Glomerular visceral epithelial cell (primary cell): ENCODE measurements at regions not wholly inside any gene's neighbourhood (a gene's known extent, or its start where the extent isn't known, plus 50 kb on each side); places are given as distances from the start of the nearest gene placed in this dataset.

Source experiments
- DNase-seq: peaks from one replicate; pipeline ENCODE4 v3.0.0-alpha.2; 2016; ENCODE audit errors: extremely low spot score

DNA sequence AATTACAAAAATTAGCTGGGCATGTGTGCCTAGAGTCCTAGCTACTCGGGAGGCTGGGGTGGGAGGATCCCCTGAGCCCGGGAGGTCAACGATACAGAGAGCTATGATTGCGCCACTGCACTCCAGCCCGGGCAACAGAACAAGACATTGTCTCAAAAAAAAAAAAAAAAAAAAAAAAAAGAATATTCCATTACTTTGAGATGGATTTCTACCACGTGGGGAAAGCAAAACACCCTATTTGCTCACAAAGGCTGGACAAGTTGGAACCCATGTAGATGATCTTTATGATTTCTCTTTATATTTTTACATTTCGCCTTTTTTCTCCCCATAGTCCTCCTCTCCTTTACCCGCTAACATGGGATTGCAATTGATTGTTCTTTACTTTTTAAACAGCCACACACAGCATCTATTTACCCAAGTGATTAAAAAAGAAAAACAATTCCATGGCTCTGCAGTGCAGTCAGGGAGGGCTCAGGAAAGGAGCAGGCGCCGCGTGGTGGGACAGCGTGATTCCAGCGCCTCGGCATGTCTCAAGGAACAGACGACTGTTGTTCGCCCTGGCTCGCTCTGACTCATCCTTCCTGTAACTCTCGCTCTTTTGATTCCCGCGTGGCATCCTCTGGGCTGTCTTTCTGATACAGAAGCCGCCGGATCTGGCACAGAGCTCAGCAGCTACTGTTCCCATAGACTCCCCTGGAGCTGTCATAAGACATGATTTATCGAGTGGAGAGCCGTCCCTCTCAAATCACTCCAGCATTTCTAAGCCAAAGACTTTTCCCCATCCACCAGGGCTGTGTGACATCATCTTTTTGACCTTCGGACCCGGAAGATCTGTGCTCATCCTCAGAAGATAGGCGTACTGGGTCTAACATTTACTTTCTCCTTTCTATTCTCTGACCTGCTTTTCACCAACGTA lies 230.4 kb upstream of the AGAP1 start:
- peak; percentile 85 for DNase-seq

DNA sequence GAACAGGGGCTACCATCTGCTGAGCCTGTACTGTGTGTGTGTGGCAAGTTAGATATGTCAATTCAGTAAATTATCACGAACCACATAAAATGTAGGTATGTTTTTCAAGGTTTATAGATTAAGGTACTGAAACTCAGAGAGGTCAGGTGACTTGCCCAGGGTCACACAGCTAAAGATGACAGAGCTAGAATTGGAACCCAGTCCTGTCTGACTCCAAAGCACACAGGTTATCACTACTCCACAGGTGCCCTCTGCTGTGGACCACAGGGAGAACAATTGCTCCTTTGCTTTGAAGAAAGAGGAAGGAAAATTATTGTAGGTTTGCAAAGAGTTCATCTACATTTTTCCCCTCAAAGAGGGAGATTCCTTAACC lies 229.7 kb upstream of the AGAP1 start:
- DNase-seq, result no peak

DNA sequence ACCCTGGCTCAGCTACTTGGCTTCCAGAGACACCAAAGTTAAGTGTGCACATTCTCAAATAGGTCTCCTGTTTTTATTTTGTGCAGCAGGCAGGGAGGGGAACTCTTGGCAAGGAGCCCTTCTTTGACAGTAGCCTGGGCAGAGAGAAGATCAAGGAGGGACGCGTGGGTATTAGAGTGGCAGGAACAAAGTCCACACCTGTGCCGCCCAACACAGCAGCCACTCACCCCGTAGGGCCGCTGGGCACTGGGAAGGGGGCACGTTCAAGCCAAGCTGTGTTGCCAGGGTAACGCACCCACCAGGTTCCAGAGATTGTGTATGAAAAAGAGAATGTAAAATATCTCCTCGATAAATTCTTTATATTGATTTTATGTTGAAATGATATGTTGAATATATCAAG lies 229.3 kb upstream of the AGAP1 start:
- no peak for DNase-seq

DNA sequence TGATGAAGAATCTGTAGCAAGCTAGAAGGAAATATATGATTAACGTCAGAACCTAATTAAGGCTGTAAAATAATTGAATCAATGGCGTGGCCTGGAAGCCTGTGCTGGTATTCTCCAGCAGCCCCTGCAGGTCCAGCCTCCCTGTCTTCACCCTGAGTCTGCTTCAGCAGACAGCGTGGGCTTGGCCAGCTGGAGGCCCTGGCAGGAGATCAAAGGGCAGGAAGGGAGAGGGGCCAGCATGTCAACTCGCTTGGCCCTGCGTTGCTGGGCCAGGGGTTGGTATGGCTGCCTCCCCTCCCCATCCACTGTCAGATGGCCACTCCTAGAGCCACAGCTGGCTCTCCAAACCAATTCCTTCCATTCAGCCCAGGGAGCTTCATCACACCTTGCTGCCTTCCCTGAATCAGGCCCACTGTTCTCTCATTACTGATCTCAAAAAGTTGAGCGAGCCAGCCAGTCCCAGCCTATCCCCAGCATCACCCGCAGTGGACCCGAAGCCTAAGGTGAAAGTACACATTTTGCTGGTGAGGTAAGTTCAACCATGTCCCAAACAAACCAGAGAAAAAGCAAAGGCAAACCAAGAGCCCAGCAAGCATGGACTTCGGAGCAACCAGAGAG lies 228.4 kb upstream of the AGAP1 start:
- no peak for DNase-seq

DNA sequence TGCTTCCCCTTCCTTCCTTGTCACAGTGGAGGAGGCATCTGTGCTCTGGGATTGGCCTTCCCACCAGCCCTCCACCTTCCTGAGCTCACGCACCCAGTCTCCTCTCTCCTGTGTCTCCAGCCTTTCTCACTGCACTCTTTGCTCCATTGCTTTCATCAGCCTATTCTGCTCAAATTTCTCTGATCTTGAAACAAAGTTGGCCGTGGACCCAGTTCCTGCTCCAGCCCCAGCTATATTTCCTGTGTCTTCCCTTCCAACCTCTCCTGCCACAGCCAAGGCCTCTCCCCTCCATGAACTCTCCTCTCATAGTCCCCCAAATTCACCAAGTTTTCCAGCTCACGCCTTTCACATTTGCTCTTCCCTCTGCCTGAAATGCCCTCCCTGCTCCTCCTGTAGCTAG lies 226.6 kb upstream of the AGAP1 start:
- DNase-seq, result no peak

DNA sequence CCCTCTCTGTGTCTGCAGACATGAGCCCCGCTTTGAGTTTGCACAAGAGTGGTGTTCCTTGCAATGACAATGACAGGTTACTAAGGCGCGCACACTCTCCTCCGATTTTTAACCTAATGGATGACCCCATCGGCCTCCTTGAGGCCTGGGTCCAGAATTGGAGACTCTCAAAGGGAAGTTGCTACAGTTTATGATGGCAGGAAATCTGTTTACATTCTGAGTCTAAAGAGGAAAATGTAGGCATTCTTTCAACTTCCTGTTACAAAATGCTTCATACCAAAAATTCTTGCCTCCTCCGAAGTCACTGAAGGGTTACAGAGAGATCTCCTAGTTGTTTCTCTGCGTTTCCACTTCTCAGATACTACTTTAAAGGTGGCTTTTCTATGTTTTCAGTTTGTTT lies 225.3 kb upstream of the AGAP1 start:
- no peak for DNase-seq

DNA sequence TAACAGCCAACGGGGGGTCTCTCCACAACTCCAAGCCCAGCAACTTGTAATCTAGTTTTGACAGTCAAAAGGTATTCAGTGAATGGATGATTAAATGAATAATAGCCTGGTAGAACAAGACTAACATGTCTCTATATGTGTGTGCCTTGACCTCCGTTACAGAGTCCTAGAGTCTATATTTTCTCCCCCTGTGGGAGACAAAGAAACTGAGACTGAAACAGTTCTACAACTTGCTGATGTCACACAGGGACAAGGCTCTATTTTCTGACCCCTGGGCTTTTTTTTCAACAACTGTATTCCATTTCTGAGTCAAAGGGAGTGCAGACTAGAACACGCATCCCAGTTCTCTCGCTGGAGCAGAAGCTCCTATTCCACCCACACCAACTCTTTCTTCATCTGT lies 223.6 kb upstream of the AGAP1 start:
- no peak for DNase-seq

DNA sequence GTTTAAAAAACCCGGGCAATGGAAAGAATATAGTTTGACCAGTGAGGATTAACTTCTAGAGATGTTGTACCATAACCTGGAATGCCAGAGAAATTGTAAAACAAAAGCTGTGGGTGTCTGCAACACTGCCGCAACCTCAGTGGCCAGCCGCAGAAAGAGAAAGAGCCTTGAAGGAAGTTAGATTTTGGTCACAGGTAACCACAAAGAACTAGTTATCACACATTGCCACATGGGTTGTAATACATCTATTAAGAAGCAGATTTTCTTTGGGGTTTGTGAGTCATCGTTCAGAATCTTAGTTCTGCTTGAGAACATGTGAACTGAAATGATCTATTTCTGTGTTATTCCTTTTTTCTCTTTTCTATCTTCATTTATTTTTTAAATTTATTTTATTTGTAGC lies 222.9 kb upstream of the AGAP1 start:
- DNase-seq, result peak; percentile 91

DNA sequence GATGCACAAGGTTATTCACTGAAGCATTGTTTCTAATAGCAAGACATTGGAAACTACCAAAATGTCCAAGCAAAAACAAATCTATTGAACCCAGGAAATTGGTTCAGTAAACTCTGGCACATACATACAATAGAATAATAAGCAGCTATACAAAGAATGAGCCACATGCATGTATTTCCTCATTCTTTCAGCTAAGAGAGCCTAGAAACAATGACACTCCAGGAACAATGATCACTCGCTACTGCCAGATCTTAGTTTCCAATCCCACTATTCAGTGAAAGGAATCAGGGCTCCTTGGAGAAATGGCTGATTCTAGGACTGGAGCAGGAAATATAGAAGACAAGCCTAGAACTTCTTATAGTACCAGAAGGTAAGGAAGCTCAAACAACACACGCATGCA lies 221.9 kb upstream of the AGAP1 start:
- no peak for DNase-seq

DNA sequence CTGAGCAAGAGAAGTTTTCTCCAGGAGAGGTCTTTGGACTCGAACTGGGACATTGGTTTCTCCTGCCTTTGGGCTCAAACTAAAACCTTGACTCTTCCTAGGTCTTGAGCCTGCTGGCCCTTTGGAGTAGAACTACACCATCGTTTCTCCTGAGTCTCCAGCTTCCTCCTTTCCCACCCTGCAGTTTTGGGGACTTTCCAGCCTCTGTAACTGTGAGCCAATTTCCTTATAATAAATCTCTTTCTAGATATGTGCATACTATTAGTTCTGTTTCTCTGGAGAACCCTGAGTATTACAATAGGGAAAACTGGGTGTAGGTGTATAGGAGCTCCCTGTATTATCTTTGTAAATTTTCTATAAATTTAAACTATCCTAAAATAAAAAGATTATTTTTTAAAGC lies 219.8 kb upstream of the AGAP1 start:
- no peak for DNase-seq

DNA sequence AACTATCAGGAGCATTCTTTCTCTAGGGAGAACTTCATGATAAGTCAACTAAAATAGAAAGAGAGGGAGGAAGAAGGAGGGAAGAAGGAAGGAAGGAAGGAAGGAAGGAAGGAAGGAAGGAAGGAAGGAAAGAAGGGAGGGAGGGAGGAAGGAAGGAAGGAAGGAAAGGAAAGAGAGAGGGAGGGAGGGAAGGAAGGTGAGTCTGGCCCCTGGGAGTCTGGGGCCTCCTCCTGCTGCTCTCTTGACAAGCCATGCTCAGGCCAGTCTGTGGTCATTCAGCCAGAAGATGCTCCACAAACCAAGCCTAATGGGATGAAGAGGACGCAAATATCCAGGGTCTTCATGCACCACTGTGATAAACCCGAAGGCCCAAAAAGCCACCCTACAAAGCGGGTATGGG lies 216.4 kb upstream of the AGAP1 start:
- no peak for DNase-seq

DNA sequence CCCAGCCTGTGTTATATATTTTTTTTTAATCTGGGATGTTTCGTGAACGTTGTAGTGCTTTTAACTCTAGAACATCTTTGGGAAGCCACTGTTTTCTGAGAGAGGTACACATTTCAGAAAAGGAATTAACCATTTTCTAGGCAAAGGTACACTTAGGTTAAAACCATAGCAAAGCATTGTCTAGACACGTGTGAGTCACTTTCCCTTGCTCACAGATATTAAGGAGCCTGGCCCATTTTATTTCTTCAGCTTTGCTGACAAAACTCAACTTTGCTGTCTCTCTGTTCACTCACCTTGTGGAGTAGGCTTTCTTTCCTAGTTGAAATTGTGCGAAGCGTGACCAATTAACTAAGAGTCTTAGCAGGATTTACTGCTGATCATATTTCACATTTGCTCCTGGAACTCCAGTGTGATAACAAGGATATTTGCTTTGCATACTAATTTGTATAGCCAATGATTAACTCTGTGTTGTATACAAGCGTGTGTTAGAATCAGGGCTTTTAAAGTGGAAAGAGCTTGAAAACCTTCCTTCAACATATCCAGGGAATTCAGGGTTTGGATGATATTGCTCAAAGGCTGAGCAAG lies 215.0 kb upstream of the AGAP1 start:
- no peak for DNase-seq

DNA sequence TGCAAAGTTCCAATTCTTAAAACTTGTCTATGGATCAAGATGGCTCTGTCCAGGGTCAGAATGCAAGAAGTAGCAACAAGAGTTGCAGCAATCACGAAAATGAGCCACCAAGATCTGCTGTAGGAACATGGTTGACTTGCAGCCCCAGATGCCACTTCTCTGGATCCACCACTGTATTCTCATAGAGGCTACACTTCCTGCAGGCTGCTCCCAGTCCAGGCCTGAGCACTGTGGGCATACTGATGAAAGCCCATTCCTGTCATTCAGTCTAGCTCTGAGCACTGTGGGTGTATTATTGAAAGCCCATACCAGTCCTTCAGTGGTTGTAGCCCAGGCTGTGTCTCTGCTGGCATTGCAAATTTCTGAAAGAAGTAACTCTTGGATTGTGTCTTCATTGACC lies 213.9 kb upstream of the AGAP1 start:
- DNase-seq, result no peak

DNA sequence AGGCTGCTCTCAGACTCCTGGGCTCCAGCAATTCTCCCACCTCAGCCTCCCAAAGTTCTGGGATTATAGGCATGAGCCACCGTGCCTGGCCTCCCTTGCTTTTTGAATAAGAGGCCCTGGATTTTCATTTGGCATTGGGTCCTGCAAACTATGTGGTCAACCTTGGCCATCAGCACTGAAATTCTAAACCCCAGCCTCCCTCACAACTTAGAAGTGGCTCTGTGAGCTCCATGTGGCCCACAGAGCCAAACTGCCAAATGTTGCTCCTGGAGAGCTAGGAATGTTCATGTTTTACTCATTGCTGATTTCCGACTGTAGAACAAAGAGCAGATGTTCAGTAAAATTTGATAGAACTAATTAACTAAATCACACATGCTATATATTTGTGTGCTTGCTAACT lies 210.6 kb upstream of the AGAP1 start:
- no peak for DNase-seq

DNA sequence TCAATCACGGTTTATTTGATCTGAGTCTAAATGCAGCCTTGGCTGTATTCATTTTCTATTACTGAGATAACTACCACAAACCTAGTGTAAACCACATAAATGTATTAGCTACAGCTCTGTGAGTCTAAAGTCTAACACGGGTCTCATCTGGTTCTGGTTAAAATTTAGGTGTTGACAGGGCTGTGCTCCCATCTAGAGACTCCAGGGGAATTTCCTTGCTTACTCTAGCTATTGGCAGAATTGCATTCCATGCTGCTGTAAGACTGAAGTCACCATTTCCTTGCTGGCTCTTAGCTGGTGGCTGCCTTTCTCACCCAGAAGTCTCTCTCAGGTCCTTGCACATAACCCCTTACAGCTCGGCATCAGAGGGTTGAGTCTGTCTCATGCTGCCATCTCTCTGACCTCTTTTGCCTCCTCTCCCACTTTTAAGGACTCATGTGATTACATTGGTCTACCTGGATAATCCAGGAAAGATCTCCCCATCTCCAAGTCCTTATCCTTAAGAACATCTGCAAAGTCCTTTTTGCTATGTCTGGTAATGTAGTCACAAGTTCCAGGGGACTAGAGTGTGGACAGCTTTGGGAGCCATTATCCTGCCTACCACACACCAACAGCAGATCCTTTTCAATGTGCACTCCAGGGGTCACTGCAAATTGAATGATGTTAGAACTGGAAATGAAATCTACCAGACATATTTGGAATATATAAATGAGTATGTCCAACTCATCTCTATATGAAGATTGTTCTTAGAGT lies 207.0 kb upstream of the AGAP1 start:
- DNase-seq, result no peak

DNA sequence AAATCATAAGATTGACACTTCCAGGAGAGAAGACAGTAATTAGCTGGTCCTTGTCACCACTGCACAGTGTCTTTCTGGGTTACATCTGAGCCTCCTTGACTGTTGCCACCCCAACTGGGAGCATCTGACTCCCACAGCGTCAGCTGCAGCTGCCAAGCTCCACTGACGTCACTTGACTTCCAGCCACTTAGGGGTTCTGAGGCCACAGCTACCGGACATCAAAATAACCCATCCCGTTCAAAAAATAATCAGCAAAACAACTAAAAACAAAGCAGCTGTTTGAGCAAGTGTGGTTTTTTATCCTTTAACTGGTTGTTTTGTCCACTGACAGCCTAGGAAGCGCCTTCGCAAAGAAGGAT lies 206.5 kb upstream of the AGAP1 start:
- no peak for DNase-seq

DNA sequence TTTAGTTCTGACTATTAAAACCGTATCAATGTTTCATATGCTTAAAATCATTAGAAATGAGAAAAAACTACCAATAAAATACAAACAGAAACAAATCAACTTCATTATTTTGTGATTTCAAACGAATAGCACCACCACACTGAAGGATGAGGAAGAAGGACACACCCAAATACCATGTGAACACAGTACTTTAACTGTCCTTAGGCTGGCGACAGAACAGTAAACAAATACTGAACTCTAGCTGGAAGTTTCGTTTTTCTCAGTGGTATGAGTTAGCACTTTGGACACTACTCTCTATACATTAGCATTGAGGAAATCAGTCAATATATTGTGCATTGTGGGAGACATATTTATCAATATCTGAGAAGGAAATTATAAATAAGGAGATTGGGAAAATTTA lies 202.4 kb upstream of the AGAP1 start:
- DNase-seq, result no peak

DNA sequence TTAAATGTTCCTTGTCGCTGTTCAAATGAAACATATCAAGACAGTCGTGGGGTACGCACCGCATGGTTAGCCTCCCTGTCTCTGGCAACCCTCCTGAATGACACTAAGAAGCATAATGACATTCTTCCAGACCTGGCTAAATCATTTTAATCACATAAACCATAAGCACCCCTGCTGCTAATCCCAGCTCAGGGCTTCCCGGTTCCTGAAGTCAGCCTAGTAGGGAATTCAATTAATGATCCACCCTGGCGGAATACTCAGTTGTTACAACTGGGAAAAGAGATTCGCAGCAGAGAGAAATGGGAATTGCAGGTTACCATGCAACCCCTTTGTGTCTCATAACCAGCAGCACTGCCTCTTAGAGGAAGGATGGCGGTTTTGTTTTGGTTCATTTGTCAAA lies 200.8 kb upstream of the AGAP1 start:
- no peak for DNase-seq

DNA sequence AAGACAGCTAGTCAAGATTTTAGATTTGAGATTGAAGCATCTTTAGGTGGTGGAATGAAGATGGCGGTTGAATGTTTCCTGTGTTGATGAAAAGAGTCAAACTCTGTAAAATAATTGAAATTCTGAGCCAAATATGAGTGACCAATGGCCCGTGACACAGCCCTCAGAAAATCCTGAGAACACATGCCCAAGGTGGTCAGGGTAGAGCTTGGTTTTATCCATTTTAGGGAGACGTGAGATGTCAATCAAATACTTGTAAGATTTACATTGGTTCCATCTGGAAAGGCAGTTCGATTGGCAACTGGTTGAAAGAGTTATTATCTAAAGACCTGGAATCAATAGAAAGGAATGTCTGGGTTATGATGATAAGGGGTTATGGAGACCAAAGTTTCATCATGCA lies 198.0 kb upstream of the AGAP1 start:
- DNase-seq, result no peak

DNA sequence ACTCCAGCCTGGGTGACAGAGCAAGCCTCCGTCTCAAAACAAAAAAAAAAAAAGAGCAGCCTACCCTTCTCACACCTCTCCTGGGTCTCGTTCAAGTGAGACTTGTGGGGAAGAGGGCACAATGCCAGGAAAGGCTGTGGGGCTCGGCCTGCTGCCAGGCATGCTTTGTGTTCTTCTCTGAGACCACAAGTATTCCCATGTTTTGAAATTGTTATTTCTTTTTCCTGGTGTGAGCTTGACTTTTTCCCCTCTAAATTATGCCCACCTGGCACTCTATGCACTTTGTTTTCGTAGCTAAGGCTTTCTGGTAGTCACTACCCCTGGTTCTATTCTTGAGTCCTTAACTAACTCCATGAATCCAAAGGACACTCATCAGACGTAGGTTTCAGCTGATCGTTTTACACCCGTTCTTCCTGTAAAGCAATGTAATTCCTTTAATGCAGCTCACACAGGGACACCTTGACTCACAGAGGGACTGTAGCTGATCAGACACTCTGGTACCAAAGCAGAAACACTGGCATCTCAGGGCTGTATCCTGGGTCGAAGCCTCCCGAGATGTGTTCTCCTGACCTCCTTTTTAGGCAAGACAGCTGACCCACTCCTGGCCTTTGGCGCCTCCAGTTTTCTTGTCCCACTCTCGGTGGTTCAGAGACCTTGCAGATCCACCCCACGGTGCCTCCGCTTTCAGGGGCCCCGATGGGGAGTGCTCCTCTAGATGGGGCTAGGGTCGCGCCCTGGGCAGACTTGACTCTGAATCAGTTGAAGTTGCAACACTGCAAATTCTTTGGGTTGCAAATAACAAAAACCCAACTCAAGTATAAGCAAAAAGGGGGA lies 193.3 kb upstream of the AGAP1 start:
- peak; percentile 97 for DNase-seq

DNA sequence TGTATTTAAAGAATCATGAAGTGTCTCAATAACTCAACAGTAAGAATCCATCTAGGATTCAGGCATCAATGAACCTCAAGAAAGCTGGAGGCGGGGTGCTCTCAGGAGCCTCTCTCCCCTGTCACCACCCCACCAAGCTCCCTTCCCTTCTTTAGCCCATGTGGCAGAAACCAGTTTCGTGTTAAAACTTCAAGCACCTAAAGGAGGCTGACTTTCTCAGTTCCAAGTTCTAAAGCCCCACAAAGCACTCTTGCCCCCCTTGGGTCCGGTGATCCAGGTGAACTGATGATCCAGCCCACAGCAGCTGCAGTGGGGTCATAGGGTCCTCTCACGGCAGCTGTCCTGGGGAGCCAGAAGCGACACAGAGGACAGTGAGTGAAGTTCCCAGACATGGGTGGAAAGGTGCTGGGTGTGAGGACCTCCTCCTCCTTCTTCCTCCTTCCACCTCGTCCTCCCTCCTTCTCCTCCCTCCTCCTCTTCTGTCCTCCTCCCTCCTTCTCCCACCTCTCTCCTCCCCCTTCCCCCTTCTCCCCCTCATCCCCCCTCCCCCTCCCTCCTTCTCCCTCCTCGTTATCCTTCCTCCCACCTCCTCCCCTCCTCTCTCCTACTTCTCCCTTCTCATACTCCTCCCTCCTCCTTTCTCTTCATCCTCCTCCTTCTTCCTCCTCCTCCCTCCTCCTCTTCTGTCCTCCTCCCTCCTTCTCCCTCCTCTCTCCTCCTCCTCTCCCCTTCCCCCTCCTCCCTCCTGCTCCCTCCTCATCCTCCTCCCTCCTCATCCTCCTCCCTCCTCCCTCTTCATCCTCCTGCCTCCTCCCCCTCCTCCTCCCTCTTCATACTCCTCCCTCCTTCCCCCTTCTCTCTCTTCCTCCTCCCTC lies 192.4 kb upstream of the AGAP1 start:
- no peak for DNase-seq
